NCI-H2171 treated with DMSO at 0.1 percent for 48 hours (cell line): ENCODE measurements at regions not wholly inside any gene's neighbourhood (a gene's known extent, or its start where the extent isn't known, plus 50 kb on each side); places are given as distances from the start of the nearest gene placed in this dataset.

Experiments used
- DNase-seq: peaks from one replicate; lab custom pipeline; 2025; lab: John Stamatoyannopoulos, UW

GRCh38 chr4:96316776-96317175, 476.9 kb downstream of the PDHA2 start:
- no peak for DNase-seq

- DNase-seq, result no peak
Observed at GRCh38 chr4:96317891-96318290, 478.0 kb downstream of the PDHA2 start.

- no peak for DNase-seq
Observed at GRCh38 chr4:96326846-96327245, 487.0 kb downstream of the PDHA2 start.

- no peak for DNase-seq
Observed at GRCh38 chr4:96342196-96342595, 502.3 kb downstream of the PDHA2 start.

GRCh38 chr4:96342790-96343455, 503.0 kb downstream of the PDHA2 start:
- no peak for DNase-seq

GRCh38 chr4:96343836-96344235, 503.9 kb downstream of the PDHA2 start:
- DNase-seq, result no peak

- no peak for DNase-seq
Observed at GRCh38 chr4:96347582-96347981, 507.7 kb downstream of the PDHA2 start.

GRCh38 chr4:96352051-96352517, 512.2 kb downstream of the PDHA2 start:
- no peak for DNase-seq

GRCh38 chr4:96354036-96354712, 514.3 kb downstream of the PDHA2 start:
- DNase-seq, result no peak

GRCh38 chr4:96355414-96355813, 515.5 kb downstream of the PDHA2 start:
- DNase-seq, result no peak

GRCh38 chr4:96356591-96357370, 516.9 kb downstream of the PDHA2 start:
- DNase-seq, result no peak

GRCh38 chr4:96366632-96367031, 526.7 kb downstream of the PDHA2 start:
- no peak for DNase-seq

GRCh38 chr4:96375367-96375766, 535.5 kb downstream of the PDHA2 start:
- no peak for DNase-seq

- DNase-seq, result no peak
Observed at GRCh38 chr4:96379524-96379923, 539.6 kb downstream of the PDHA2 start.

- no peak for DNase-seq
Observed at GRCh38 chr4:96380106-96380505, 540.2 kb downstream of the PDHA2 start.

GRCh38 chr4:96383349-96383748, 543.5 kb downstream of the PDHA2 start:
- DNase-seq, result no peak

GRCh38 chr4:96389770-96390169, 549.9 kb downstream of the PDHA2 start:
- DNase-seq, result no peak

GRCh38 chr4:96390404-96390803, 550.5 kb downstream of the PDHA2 start:
- no peak for DNase-seq

GRCh38 chr4:96395747-96396146, 555.9 kb downstream of the PDHA2 start:
- DNase-seq, result no peak

GRCh38 chr4:96406742-96407141, 566.8 kb downstream of the PDHA2 start:
- DNase-seq, result no peak

GRCh38 chr4:96407225-96407624, 567.3 kb downstream of the PDHA2 start:
- DNase-seq, result no peak

- no peak for DNase-seq
Observed at GRCh38 chr4:96407738-96408463, 568.0 kb downstream of the PDHA2 start.
